Suppressor macrophage (primary cell): ENCODE measurements at regions not wholly inside any gene's neighbourhood (a gene's known extent, or its start where the extent isn't known, plus 50 kb on each side); places are given as distances from the start of the nearest gene placed in this dataset.
A peak's percentile ranks its signal among the peaks of the same experiment; 100 is the strongest.

Experiments
- DNase-seq, 4 experiments: peaks; one replicate each; pipeline ENCODE4 v3.0.0-alpha.2; 2020 to 2022

DNA sequence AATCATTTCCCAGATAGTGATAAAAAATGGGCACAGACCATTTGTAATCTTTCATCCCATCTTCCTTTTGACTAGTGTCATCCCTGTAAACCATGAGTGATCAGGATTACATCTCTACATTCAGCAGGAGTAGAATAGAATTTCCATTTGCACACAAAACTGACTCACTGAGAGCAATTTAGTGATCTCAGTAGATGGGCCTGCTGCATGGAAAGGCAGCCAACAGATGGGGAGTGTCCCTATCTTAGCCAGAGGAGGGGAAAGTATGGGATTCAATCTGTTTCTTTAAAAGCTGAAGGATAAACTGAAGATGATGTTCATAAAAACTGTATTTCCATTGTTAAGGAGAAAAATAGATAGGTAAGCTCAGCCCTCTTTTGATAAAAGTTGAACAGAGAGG lies 441.7 kb downstream of the ZNF521 start:
- no peak for DNase-seq

DNA sequence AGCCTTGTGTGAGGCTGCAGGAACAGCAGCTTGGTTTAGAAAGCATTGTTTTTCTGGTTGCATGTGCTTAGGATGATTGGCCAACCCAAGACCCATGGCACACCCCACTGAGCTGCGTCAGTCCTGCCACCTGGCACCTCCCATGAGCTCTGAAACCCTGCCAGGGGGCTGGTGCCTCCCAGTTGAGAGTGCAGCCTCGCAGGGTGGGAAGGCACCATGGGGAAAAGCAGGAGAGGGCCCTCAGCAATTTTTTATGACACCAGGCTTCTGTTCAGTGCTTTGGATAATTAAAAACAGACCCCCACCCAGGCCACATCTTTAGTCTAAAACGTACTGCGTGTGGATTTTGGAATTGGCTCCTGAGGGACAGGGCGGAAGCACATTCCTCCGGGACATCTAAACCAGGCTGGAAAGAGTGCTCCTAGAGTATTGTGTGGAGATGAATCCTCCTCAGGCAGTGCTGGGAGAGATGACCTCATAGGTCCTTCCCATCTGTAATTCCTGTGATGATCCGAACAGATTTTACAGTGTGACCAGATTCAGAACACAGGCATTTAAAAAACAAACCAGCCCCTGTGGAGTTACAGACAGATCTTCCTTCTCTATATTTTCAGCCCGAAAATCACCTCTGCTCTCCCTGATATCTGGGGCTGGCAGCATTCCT lies 438.3 kb downstream of the ZNF521 start:
- DNase-seq, result no peak

DNA sequence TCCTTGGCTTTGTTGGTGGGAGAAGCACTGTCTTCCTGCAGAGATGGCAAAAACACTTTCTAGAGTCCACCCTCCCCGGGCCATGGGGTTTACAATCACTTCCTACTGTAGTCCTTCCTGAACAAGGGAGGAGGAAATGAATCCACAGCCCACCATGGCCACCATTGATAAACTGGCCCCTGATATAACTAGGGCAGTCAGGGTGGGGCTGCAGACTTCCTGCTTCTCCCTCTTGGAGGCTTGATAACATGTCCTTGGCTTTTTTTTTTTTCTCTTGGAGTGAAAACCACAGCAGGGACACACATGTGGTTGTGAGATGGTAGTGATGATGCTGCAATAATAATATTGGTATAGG lies 437.8 kb downstream of the ZNF521 start:
- DNase-seq, result no peak

- DNase-seq, result no peak
Measured at GRCh38 chr18:24914685-24915084, 437.3 kb downstream of the ZNF521 start.

DNA sequence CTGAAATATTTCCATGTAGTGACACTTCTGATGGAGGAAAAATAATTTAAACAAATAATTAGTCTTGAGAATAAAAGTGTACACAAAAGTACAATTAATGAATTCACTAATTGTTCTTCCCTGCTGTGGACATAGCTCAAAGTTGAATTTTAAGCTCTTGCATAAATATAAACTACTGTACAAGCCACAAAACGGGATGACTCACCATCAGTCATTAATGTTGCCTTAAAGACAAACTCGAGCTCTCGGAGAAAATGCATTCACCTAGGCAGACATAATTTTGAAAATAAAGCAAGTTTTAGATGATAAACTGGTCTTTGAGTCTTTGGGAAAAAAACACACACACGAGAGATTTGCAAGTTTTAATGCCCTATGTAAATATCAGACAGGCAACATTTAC lies 436.4 kb downstream of the ZNF521 start:
- no peak for DNase-seq

- DNase-seq, result no peak
Measured at GRCh38 chr18:24917767-24918166, 434.2 kb downstream of the ZNF521 start.

GRCh38 chr18:24918257-24918656 lies 433.7 kb downstream of the ZNF521 start:
- no peak for DNase-seq

DNA sequence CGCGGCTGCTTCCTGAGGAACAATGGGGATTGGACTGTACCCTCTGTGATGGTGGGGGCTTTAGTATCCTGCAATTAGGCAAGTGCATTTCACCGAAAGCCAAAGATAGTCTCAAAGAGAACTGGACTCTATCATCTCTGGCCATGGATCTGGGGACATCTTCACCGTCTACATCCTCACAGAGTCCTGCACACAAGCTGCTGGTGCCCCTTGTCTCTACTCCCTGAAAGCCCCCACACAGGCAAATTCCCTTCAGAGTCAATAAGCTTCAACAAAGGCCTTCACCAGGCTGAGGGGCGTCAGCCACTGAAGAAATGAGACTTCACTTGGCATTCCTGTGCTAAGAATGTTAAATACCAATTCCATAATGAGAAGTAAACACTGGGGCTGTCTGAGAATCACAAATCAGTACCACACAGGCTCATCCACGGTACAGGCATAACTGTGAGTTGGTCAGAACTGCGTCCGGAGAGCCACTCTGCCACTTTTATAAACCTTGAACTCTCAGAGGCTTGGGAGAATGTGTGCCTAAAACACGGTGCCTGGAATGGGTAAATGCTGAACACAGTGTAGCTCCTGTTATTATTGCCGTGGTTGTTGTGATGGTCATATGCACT lies 432.7 kb downstream of the ZNF521 start:
- no peak for DNase-seq

- no peak for DNase-seq
Measured at GRCh38 chr18:24922491-24922890, 429.5 kb downstream of the ZNF521 start.

DNA sequence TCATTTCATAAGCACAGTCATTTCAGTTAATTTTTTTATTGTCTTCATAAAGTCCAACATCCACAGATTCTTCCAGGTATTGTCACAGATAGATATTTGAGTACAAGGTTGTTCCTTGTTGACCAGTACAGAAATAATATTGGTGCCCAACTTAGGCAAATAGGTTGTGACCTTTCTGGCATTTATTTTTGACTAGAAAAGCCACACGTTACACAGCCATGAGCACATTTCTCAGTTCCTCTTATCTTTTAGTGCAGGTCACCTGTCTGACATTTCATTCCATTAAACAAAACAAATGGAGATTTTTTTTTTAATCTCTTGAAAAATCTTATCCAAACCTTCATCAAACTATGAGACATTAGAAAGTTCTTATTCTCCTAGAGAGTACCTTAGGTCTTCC lies 428.8 kb downstream of the ZNF521 start:
- no peak for DNase-seq

- no peak for DNase-seq
Measured at GRCh38 chr18:24924066-24924716, 427.8 kb downstream of the ZNF521 start.

- no peak for DNase-seq
Measured at GRCh38 chr18:24926649-24927048, 425.3 kb downstream of the ZNF521 start.

DNA sequence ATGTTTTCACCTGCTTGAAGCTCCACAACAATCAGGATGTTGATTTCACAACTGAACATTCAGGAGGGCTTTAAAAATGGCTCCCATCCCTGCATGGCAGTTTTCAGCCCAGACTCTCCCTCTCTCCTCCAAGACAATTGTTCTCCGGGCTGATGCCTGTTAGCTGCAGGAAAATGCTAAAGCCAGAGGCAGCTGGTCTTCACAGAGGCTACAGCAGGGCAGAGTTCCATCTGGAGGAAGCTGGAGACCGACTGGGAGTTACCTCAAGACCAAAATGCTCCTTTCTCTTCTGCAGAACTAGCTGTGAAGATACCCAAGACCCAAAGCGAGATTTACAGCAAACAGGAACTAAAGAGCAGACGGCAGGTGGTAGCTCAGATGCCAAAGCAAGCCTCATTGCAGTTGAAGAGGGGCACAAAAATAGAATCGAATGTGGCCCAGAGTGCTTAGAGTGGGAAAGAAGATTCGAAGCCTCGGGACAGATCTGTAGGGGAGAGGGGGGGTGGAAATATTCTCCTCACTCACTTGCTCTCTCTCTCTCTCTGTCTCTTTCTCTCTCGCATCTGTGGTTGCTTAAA lies 423.6 kb downstream of the ZNF521 start:
- no peak for DNase-seq

DNA sequence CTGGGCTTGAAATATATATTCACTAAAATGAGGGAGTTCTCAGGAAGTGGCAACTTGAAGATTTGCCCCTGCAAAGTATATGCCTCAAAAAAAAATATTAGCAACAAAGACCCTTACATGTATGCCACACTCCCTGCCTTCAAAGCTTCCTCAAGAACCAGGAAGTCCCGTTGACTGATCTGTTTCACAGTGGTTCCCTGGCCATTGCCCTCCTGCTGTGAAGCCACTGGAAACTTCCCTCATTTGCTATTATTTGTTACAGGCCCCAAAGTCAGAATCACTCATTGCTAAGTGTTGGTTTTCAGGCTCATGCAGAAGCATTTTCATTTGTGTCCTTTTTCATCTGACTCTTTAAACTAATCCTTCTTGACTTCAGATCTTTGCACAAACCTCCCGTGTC lies 421.5 kb downstream of the ZNF521 start:
- DNase-seq, result peak in 2 of 4 experiments; percentile 2 to 12

DNA sequence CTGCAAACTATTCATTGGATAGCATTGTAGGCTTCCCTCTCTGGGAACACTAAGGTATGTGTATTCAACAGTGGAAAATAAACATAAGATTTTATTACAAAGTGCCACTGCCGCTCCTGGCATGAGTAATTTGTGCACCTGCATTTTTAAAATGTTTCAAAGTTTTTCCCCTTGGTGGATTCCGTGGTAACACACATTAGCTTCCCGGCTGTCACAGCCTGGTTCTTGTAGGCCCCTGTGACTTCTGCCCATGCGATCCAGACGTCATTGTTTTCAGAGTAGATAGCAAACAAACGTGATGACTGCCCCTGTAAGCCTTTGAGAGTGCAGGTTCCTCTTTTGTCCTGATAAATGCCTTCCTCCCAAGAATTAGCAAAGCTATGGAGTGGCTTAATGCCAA lies 421.0 kb downstream of the ZNF521 start:
- DNase-seq, result no peak

- DNase-seq, result no peak
Measured at GRCh38 chr18:24933345-24933744, 418.6 kb downstream of the ZNF521 start.

DNA sequence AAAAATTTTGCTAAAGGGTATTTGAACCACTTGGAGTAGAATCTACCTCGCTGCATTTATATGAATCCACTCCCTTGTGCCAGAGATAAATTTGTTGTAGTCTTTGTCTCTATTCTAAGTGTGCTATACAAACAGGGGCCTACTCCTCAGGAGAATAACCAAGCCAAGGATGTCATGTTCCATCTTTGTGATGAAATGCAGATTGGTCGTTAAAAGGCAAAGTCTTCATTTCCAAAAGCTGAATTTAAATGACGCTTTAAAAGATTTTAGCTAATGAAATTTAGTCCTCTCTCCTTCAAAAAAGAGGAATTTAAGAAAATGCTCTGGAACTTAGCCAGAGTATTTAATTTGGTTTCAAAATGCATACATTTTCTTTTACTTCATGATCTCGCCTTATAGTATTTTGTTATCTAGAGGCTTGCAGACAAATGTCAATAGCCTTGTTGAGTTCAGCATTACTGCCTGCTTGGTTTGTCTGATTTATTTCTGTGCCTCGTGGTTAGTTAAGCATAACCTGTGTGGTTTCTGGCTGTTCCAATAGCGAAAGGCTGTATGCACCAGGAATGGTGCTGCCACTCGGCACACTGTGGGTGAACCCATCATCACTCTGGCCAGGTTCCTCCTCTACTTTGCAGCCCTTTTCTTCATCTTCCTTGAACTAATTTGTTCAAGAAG lies 417.6 kb downstream of the ZNF521 start:
- no peak for DNase-seq

GRCh38 chr18:24935008-24935407 lies 417.0 kb downstream of the ZNF521 start:
- DNase-seq, result no peak

- no peak for DNase-seq
Measured at GRCh38 chr18:24935896-24936295, 416.1 kb downstream of the ZNF521 start.

- no peak for DNase-seq
Measured at GRCh38 chr18:24936691-24937090, 415.3 kb downstream of the ZNF521 start.

DNA sequence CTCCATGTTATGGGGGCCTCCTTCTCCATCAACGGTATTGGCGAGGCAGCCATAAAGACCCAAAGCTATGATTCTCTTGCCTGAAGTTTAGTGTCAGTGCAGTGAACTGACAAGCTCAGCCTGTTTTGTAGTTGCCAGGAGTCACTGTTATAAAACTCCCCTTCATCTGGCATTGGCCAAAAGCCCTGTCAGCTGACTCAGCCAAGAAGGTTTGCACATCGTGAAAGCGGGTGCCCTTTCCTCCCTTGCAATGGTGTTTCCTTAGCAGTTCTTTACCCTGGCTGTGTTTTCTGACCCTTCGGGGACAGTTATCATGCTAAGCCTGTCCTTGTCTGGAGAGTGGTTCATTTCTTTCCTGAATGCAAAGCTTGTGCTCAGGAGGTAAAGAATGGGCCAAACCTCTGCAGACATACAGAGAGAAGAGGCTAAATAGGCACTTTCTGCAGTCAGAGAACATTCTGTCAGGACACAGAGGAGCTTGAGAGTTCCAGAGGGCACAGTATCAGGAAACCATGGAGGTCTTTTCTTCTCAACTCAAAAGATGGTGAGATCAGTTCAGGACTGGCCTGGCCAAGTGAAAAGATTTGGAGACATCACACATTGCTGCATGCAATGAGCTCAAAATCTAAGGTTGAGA lies 414.2 kb downstream of the ZNF521 start:
- no peak for DNase-seq

- DNase-seq, result no peak
Measured at GRCh38 chr18:24940416-24940815, 411.6 kb downstream of the ZNF521 start.
